ENCODE measurements at regions not wholly inside any gene's neighbourhood (a gene's known extent, or its start where the extent isn't known, plus 50 kb on each side); places are given as distances from the start of the nearest gene placed in this dataset.
"Not testable (repeated sequence)": the region's sequence is repeated elsewhere in the genome, so short reads cannot be mapped to it uniquely, and the experiment has no call there.

GRCh38 chr22:27318516-27318915, 483.0 kb downstream of the MN1 start:
- in situ Hi-C loops (cut with MboI; ENCODE audit: low sequenced_read_pairs), result no loop called here

- in situ Hi-C loops (cut with MboI; ENCODE audit: low sequenced_read_pairs), result no loop called here
Observed at GRCh38 chr22:27323661-27324060, 477.9 kb downstream of the MN1 start.

GRCh38 chr22:27324908-27325307, 476.6 kb downstream of the MN1 start:
- in situ Hi-C loops (cut with MboI; ENCODE audit: low sequenced_read_pairs), result not testable (repeated sequence)

DNA sequence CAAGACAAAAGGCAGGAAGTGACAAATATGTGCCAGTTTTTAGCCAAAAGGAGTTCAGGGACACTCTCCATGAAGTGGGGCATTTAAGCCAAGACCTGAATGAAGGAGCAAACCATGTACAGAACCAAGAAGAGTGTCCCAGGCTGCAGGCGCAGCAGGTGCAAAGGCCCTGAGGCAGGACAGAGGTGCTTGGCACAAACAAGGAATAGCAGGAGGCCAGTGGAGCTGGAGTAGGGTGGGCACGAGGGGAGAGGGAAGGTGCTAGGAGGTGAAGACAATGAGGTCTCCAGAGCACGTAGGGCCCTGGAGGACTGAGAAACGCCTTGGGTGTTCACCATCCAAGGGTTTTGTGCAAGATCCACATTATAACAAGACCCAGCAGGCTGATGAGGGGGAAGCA, 474.1 kb downstream of the MN1 start:
- in situ Hi-C loops (cut with MboI; ENCODE audit: low sequenced_read_pairs), result no loop called here

DNA sequence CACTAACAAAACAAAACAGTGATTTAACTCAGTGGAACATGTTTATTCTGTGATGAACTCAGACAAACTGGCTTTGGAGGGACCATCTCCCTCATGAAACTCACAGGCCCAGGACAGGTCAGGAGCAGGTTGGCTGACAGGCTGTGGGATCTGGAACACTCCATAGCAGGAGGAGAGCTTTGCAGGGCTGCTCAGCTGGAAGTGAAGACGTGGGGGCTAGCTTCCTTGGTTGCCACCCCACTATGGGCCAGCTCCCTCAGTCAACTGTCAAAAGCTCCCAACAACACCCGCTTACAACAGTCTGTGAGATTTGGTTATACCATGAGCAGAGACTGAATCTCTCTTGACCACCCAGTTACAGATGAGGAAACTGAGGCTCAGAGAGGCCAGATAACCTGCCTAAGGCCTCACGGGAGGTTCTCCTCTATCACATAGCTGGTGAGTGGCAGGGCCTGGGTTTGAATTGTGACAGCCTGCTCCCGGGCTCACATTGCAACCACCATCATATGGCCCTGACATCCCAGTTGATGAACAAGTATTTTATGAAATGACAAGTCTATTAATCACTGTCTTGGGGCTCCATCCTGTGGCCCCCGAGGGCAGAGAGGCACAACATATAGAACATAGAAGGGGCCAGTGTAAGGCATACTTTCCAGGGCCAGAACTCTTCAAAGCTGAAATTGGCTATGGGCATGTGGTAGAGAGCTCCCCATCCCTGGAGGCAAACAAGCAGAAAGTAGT, 473.4 kb downstream of the MN1 start:
- in situ Hi-C loops (cut with MboI; ENCODE audit: low sequenced_read_pairs), result no loop called here

DNA sequence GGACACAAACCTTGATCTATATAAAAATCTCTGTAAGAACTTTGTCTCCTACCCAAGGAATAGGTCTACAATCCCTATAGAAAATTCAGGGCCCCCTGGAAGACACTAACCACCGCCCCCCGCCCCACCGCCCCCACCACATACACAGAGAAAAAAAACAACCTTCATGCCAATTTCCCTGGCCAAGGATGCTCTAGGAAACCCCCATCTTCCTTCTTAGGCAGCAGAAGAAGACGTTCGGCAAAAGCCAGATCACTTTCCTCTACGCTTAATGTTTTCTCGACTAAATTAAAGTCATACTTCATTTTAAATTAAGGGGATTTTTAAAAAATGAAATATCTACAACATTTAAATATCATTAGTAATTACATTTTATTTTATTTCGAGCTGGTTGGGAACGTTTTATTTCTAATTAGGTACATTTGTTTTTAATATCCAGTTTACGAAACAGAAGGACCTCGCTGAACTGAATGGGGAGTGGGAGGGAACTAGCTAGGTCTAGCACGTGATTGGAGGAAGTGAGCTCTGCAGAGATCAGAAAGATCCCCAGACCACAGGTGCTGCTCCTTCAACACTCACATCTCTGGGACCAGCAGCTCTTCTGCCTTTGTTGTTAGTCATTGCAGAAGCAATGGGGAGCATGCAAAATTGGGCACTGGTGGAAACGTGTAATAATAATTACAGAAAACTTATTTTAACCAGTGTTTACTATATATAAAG, 472.3 kb downstream of the MN1 start:
- in situ Hi-C loops (cut with MboI; ENCODE audit: low sequenced_read_pairs), result no loop called here

GRCh38 chr22:27329966-27330645, 471.4 kb downstream of the MN1 start:
- in situ Hi-C loops (cut with MboI; ENCODE audit: low sequenced_read_pairs), result no loop called here

GRCh38 chr22:27331526-27332281, 469.9 kb downstream of the MN1 start:
- in situ Hi-C loops (cut with MboI; ENCODE audit: low sequenced_read_pairs), result no loop called here

GRCh38 chr22:27335102-27335660, 466.4 kb downstream of the MN1 start:
- in situ Hi-C loops (cut with MboI; ENCODE audit: low sequenced_read_pairs), result no loop called here

GRCh38 chr22:27336151-27337090, 465.1 kb downstream of the MN1 start:
- in situ Hi-C loops (cut with MboI; ENCODE audit: low sequenced_read_pairs), result no loop called here

DNA sequence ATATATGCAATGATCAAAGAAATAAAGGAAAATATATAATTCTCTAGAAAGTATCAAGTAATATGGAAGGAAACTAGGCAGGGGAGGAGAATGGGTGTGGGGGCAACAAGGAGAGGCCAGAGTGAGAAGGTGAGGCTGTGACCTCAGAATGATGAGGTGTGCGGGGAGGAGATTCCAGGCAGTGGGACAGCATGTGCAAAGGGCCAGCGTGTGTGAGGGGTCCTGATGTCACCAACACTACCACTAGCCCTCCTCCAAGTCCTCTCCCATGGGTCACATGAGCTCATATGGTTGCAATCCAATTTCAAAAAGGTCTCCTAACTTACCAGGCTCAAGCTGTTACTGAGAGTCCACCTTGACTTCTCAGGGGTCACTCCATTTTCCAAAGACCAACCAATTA, 463.9 kb downstream of the MN1 start:
- in situ Hi-C loops (cut with MboI; ENCODE audit: low sequenced_read_pairs), result no loop called here

- in situ Hi-C loops (cut with MboI; ENCODE audit: low sequenced_read_pairs), result no loop called here
Observed at GRCh38 chr22:27340047-27340446, 461.5 kb downstream of the MN1 start.

DNA sequence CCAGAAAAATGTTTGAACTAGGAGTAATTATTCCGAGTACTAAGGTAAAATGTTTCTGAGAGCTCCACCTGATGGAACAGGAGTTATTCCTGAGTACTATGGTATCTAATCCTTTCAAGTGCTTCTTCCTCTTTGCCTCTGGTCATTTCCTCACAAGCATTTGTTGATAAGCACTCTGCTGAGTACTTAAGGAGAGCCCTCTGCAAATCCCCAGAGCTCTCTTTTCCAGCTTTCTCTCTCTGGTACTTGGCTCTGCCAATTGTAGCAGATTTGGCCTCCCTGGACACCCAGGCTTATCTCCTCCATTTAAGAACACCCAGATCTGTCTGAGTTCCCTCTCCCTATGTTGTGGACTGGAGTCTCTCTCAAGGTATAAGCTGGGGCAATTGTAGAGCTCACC, 457.0 kb downstream of the MN1 start:
- in situ Hi-C loops (cut with MboI; ENCODE audit: low sequenced_read_pairs), result no loop called here

DNA sequence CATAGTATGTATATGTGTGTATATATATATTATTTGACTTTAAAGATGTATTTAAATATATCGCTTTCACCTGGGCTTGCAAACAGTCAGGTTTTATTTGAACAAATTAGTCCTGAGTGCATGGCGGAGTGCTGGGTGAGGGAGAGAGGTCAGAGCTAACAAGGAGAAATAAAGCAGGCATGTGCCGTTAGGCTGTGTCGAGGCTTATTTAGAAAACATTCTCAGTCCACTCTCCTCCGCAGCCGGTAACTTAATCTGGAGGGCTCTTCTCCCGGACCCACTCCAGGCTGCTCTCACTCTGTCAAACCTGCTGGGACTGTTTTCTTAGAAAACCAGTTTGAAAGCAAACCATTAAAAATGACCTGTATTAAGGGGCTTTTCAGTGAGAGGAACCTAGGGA, 455.9 kb downstream of the MN1 start:
- in situ Hi-C loops (cut with MboI; ENCODE audit: low sequenced_read_pairs), result no loop called here

DNA sequence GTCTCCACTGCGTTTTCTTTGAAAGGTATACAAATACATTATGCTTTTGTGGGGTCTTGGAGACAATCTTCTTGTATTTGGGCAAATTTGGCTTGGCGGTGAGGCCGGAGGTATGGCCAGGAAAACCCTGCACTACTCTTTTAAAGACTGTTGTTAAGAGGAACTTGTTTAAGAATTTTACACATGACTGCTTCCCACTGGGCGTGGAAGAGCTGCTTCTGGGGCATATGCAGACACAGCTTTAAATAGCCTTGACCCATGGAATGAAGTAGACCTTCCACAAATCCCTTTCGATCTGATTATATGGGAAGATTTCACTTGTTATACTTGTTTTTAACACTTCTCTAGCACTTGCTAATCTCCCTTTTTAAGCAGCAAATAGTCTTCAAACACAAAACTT, 453.6 kb downstream of the MN1 start:
- in situ Hi-C loops (cut with MboI; ENCODE audit: low sequenced_read_pairs), result no loop called here

GRCh38 chr22:27348634-27349033, 452.9 kb downstream of the MN1 start:
- in situ Hi-C loops (cut with MboI; ENCODE audit: low sequenced_read_pairs), result no loop called here

DNA sequence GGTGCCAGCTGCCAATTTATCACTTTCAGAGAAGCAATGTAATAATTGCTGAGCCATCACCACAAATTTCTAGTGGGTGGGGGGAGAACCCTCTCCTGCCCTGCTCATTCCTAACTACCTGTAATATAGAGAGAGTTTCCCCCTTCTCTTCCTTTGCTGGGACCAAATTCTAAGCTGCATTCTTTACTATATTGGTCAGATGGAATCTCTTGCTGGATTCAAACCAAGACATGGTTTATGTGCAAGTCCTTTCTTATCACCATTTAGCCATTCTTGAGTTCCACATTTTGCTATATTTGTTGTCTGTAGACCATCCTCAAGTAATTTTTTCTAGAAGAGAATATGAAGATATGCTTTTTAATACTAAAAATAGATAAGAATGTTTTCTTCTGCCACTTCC, 452.1 kb downstream of the MN1 start:
- in situ Hi-C loops (cut with MboI; ENCODE audit: low sequenced_read_pairs), result no loop called here

- in situ Hi-C loops (cut with MboI; ENCODE audit: low sequenced_read_pairs), result no loop called here
Observed at GRCh38 chr22:27350306-27350705, 451.2 kb downstream of the MN1 start.

- in situ Hi-C loops (cut with MboI; ENCODE audit: low sequenced_read_pairs), result no loop called here
Observed at GRCh38 chr22:27352426-27352825, 449.1 kb downstream of the MN1 start.

Measured in HL-60/S4 (cell line).